ENCODE measurements at regions not wholly inside any gene's neighbourhood (a gene's known extent, or its start where the extent isn't known, plus 50 kb on each side); places are given as distances from the start of the nearest gene placed in this dataset.

- FAIRE-seq, result no peak
- WGBS, 2 donors, result 40 to 52% methylated on average over 2 of the region's 2 CpGs
Measured at GRCh38 chr7:18096087-18096486, 68.4 kb upstream of the PRPS1L1 start.

DNA sequence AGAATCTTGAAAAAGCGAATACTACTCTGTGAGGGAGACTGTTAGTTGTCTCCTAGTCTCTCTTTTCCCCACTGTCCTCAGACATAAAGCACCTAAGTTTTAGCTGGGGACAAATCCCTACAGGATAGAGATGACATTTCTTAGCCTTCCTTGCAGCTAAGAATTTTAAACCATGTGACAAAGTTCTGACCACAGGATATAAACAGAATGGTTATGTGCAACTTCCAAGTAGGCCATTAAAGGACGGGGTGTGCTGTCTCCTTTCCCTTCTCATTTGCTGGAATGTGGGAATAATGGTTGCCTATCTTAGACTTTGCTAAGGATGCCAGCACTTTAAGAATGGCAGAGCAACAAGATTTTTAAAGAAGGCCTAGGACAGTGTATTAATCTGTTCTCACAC, 74.9 kb upstream of the PRPS1L1 start:
- H3K36me3 ChIP-seq, result no peaks in the 10 kb centered on the region
- H3K4me3 ChIP-seq, result no peak overlapping the region
- peaks cover 0 to 3% (median 0%) of the 10 kb centered on the region in 4 donors for H3K9me3 ChIP-seq
- H3K27ac ChIP-seq, result no peak overlapping the region
- no peaks in the 10 kb centered on the region for H3K27me3 ChIP-seq
- ATAC-seq, result no peak
- FAIRE-seq, result no peak
- DNase-seq, result no peak
- TF ChIP-seq, protein P1, sequence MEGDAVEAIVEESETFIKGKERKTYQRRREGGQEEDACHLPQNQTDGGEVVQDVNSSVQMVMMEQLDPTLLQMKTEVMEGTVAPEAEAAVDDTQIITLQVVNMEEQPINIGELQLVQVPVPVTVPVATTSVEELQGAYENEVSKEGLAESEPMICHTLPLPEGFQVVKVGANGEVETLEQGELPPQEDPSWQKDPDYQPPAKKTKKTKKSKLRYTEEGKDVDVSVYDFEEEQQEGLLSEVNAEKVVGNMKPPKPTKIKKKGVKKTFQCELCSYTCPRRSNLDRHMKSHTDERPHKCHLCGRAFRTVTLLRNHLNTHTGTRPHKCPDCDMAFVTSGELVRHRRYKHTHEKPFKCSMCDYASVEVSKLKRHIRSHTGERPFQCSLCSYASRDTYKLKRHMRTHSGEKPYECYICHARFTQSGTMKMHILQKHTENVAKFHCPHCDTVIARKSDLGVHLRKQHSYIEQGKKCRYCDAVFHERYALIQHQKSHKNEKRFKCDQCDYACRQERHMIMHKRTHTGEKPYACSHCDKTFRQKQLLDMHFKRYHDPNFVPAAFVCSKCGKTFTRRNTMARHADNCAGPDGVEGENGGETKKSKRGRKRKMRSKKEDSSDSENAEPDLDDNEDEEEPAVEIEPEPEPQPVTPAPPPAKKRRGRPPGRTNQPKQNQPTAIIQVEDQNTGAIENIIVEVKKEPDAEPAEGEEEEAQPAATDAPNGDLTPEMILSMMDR (IDR thresholded peaks at IDR 0.05), result no peak
- no peaks in the 10 kb centered on the region for H3K4me1 ChIP-seq
- intact Hi-C loops (cut with DNase I), result no loop called here
- WGBS, 2 donors, result 66 to 76% methylated on average over 2 of the region's 2 CpGs

More at GRCh38 chr7:18096087-18096486, 68.4 kb upstream of the PRPS1L1 start:
- H3K27me3 ChIP-seq, result no peaks in the 10 kb centered on the region
- no peaks in the 10 kb centered on the region for H3K4me1 ChIP-seq
- ATAC-seq (no peak), DNase-seq (no peak)
- intact Hi-C loops (cut with DNase I), result no loop called here
- TF ChIP-seq, protein P1 (IDR thresholded peaks at IDR 0.05), result no peak
- H3K36me3 ChIP-seq, result no peaks in the 10 kb centered on the region
- H3K4me3 ChIP-seq, result no peak overlapping the region
- H3K27ac ChIP-seq, result no peak overlapping the region
- H3K9me3 ChIP-seq, result peaks cover 0 to 3% (median 0%) of the 10 kb centered on the region in 4 donors

- WGBS, 2 donors, result 81 to 88% methylated on average over 15 of the region's 15 CpGs
- intact Hi-C loops (cut with DNase I), result no loop called here
Measured at GRCh38 chr7:18103436-18104218, 76.0 kb upstream of the PRPS1L1 start.

DNA sequence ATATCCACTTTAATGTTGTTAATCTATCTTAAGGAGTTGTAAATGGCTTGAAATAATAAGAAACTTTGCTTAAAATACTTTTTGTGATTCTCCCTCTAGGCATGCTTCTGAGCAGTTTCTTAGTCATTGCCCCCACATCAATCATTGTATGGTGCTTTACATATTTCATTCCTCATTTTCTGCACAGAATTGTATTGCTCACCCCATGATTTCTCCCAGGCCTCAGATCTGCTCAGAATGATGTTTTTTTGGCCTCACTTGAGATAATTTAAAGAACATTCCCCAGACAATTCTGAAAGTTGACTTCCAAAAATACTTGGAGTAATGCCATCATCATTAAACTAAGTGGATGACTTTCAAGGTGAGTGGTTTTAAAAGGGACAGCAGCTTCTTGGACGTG, 82.1 kb upstream of the PRPS1L1 start:
- ATAC-seq, result no peak
- WGBS, 2 donors, result 41 to 55% methylated on average over 1 of the region's 1 CpG
- H3K4me3 ChIP-seq, result no peak overlapping the region

More at GRCh38 chr7:18103436-18104218, 76.0 kb upstream of the PRPS1L1 start:
- H3K4me1 ChIP-seq, result no peaks in the 10 kb centered on the region
- DNase-seq, result no peak
- TF ChIP-seq, protein P1 (IDR thresholded peaks at IDR 0.05), result no peak
- no peak overlapping the region for H3K4me3 ChIP-seq
- no peaks in the 10 kb centered on the region for H3K27me3 ChIP-seq
- H3K36me3 ChIP-seq, result no peaks in the 10 kb centered on the region
- FAIRE-seq, result no peak
- H3K27ac ChIP-seq, result no peak overlapping the region
- ATAC-seq, result no peak
- peaks cover 0 to 3% (median 0%) of the 10 kb centered on the region in 4 donors for H3K9me3 ChIP-seq

More for the DNA sequence above, 82.1 kb upstream of the PRPS1L1 start:
- DNase-seq (no peak), FAIRE-seq (no peak)
- H3K36me3 ChIP-seq, result no peaks in the 10 kb centered on the region
- H3K27ac ChIP-seq, result no peak overlapping the region
- TF ChIP-seq, protein P1 (IDR thresholded peaks at IDR 0.05), result no peak
- no peaks in the 10 kb centered on the region for H3K27me3 ChIP-seq
- no peaks in the 10 kb centered on the region for H3K4me1 ChIP-seq
- intact Hi-C loops (cut with DNase I), result no loop called here
- no peaks in the 10 kb centered on the region for H3K9me3 ChIP-seq

All from pancreas (tissue), 10 donors.